Central memory CD4-positive, alpha-beta T cell (primary cell): ENCODE measurements at regions not wholly inside any gene's neighbourhood (a gene's known extent, or its start where the extent isn't known, plus 50 kb on each side); places are given as distances from the start of the nearest gene placed in this dataset.

ENCODE experiments used
- DNase-seq: peaks from one replicate; pipeline ENCODE4 v3.0.0; 2022

DNA sequence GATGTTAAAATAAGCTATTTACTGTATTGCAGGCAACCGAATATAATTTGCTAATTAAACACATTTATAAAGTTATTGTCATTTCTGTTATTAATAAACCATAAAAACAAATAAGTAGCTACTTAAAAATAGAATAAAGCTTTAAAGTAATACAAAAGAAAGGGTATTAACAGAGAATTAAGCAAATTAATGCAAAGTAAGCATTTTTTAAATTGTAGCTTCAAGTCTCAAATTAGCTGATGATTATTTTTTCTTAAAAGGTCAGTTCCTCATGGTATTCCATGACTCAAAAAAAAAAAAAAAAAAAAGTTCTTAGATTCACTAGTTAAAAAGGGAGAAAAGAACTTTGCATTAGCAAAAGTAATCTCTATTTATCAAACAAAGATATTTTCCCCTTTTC, 292.5 kb downstream of the SLITRK1 start:
- DNase-seq = no peak

DNA sequence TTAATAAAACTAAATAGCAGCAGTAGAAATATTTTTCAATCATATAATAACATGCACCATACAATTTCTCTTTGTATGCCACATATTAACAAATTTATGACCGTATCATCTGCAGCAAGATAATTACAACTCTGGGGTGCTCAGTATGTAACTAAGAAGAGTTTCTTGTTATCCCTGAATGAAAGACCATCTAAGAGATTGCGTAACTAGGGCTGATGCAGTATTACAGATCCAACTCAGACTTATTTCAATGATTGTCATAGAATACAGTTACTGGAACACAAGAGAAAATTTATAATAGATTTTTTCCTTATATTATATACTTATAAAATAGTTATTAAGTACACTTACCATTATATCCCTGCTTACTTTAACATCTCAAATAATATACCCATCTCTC, 305.1 kb downstream of the SLITRK1 start:
- DNase-seq = no peak

DNA sequence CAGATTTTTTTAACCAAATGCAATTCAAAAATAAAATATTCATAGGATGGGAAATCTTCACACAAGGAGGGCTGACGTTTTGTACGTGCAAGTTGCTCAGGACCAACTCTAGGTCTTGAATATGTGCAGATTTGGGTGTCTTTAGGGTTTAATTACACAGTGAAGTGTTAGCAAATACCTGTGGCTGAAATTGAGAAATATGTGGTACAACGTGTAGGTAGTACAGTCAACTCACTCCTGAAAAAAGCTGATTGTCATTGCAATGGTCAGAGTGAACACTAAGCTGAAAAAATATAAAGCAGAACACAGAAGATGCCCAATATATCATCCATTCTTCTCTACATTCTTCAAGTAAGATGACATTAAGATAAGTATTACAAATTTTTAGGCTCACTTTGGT, 314.3 kb downstream of the SLITRK1 start:
- DNase-seq = no peak

DNA sequence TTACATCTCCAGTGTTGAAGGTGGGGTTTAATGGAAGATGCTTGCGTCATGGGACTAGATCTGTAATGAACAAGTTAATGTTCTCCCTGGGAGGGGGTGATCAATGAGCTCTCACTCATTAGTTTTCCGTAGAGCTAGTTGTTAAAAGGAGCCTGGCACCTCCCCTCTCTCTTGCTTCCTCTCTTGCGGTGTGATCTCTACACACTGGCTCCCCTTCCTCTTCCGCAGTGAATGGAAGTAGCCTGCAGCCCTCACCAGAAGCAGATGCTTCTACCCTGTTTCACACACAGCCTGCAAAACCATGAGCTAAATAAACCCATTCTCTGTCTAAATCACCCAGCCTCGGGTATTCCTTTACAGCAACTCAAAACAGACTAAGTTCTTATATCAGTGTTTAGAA, 318.8 kb downstream of the SLITRK1 start:
- no peak for DNase-seq

DNA sequence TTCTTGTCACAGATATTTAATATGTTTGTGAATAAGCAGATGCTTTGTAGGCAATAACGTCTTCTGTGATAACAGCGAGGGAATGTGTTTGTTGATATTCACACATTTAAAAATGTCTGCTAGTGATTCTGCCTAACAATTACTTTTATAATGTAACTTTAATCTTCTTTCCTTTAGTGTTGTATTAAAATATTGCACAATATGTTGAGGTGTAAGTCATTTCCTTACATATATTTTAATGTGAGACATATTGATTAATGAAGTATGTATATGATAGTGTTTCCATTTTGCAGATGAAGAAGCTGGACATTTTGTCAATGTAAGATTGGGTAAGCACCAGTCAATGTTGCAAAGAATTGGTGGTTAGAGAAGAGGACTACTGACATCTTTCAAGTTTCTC, 324.4 kb downstream of the SLITRK1 start:
- DNase-seq = no peak

DNA sequence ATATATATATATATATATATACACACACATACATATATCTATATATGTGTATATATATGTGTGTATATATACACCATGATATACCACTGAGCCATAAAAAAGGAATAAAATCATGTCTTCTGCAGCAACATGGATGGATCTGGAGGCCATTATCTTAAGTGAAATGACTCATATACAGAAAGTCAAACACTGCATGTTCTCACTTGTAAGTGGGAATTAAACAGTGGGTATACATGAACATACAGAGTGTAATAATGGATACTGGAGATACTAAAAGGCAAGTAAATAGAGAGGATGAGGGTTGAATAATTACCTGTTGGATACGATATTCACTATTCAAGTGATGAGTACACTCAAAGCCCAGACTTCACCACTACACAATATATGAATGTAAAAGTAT, 332.6 kb downstream of the SLITRK1 start:
- DNase-seq = no peak

DNA sequence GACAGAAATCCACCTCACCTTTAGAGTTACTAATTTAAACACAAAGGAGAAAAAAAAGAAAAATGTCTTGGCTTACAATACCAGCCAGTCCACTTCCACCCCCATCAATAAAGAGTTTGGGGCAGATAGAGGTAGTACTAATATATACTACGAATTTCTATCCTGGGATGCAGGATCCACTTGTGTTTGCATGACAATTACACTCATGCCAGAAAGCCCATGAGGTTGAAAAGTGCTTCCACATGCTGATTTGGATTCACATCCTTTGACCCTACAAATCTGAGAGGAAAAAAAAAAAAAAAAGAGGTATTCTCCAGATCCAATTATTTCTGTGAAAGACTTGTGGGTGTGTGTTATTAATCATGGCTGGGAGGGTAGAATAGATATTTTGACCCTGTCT, 335.2 kb downstream of the SLITRK1 start:
- DNase-seq = no peak

DNA sequence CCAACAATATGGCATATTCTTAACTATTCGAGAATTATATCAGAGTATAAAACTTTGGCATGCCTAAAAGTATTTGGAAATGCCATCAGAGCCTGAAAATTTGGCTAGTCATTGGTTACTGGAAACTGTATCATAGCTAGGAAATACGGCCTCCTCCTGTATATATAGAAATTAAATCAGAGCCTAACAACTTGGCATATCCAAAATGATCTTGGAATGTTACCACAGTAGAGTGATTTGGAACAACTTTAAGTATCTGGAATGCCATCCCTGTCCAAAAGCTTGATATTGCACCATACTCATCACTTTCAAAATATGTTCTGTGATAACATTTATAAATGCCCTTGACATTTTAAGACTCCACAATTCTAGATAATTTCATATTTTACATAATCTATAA, 335.8 kb downstream of the SLITRK1 start:
- DNase-seq = no peak

DNA sequence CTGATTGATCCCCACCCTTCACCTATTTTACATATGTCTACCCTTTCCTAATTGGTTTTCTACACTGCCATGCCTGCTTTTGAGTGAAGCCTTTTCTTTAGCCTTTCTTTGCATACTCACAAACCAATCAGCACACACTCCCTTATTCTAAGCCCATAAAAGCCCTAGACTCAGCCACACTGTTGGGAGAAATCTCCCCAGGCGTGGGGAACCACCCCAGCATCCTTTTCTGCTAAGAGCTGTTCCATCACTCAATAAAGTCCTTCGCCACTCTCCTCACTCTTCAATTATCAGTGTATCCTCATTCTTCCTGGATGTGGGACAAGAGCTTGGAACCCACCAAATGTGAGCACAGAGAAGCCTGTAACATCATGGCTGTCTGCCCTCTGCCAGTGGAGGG, 343.6 kb downstream of the SLITRK1 start:
- DNase-seq = no peak

DNA sequence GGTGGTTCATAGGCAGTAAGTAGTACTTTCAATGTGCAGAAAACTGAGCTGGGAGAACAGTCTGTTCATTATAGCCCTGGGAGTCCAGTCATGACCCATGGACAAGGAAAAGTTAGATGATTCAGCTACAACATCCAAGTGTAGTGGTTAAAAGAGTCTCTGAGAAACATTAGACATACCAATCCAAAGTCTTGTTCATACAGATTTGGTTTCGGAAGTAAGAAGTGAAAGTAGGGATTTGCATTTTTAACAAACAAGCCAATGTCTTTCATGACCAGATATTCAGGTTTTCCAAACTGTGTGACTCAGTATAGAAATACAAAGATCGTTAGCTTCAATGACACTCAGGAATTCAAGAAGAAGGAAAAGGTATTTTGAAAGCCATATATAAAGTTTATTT, 345.3 kb downstream of the SLITRK1 start:
- DNase-seq = no peak

DNA sequence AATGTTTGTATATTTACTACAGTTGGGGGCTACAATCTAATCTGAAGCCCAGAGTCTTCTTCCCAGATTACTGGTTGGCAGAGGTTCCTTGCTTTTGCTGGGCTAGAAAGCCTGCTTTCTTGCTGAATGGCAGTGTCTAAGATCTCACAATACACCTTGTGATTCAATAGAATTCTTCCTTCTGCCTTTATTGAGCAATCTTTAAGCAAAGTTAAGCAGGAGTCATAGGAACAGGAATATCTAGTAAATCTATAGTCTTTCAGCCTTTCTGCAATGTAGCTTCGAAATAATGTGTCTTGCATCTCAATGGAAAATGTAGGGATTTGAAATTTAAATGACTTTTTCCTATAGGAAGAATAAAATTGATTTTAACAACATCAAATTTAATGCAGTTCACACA, 346.1 kb downstream of the SLITRK1 start:
- DNase-seq = no peak

DNA sequence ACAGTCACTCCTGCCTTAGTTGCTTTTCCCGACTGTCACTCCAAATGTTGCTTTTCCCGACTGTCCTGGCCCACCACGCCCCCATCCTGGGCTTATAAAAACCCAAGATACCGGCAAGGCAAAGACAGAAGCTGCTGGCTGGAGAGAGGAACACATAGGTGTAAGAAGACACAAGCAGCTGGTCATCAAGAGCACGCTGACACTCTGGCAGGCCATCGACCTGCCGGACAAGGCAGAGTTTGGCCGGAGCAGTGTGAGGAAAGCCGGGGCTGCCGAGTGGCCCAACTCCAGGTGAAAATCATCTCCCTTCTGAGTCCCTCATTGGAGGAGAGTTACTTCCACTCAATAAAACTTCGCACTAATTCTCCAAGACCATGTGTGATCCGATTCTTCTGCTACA, 349.5 kb downstream of the SLITRK1 start:
- no peak for DNase-seq

DNA sequence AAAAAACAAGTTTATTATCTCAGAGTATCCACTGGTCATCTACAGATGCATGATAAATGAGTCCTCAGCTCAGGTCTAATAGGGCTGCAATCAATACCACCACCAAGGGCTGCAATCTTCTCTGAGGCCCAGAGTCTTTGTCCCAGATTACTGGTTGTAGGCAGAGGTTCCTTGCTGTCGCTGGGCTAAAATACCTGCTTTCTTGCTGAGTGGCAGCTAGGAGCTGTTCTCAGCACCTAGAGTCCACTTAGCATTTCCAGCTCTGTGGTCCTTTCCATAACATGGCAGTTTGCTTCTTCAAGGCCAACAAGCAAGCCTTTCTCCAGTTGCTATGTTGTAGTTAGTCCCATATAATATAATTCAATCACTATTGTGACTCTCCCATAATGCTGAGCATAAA, 351.3 kb downstream of the SLITRK1 start:
- DNase-seq = no peak

DNA sequence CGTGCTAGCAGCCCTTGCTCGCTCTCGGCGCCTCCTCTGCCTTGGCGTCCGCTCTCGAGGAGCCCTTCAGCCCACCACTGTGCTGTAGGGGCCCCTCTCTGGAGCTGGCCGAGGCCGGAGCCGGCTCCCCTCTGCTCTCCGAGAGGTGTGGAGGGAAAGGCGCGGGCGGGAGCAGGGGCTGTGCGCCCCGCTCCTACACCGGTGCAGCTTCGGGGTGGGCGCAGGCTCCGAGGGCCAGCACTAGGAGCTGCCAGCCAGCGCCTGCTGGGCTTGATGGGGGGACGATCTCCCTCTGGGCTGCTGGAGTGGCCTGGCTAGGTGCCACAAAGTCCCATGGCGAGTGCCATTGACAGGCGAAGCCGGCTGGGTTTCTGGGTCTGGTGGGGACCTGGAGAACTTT, 365.5 kb downstream of the SLITRK1 start:
- no peak for DNase-seq

DNA sequence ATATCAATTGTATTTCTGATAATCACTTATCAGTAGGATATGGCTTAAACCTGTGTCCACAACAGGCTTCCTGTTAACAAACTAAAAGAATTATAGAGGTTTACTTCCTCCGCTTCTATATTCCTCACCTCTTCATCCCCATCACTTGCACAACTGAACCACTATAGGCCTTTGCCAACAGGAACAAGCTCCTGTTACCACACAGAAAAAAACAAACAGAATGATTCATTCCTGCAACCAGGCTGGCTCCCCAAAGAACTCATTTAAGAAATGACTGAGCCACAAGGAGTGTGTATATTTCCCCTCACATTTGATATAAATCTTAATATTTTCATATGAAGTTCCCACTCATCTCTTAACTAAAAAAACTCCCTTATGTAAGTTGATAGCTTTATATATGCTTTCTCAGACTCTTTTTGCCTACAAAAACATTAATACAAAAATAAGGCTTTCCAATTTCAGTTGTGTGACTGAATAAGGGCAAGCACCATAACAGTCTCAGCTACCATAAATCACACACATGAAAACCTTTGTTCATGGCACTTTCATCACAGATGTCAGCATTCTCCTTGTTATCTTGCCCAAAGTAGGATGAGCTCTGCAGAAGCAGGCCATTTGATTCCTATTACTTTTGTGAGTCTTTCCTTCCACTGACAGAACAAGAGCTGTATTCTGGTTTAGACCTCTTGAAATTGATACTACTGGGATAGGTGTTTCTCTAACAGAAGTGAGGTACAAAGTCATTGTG, 366.8 kb downstream of the SLITRK1 start:
- no peak for DNase-seq

DNA sequence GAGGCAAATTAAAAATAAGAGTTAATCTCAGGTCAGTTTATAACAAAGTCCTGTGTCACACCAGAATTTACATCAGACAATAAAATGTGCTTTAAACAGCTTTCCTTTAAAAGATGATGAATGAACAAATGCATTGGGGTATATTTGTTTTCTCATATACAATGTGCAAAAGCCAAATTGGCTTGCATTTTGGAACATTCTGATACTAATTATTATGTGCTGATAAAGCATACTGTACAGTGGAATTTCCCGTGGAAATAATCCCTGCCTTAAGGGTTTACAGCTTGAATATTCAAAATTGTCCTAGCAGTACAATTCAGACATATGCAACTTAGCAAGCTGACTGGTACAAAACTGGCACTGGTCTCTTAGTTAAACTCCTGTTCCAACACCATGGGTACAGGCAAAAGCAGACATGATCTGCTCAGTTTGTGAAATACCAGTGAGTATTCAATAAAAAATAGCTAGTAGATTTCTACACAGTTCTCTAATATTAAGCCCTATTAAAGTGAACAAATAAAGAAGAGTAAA, 373.4 kb downstream of the SLITRK1 start:
- no peak for DNase-seq

DNA sequence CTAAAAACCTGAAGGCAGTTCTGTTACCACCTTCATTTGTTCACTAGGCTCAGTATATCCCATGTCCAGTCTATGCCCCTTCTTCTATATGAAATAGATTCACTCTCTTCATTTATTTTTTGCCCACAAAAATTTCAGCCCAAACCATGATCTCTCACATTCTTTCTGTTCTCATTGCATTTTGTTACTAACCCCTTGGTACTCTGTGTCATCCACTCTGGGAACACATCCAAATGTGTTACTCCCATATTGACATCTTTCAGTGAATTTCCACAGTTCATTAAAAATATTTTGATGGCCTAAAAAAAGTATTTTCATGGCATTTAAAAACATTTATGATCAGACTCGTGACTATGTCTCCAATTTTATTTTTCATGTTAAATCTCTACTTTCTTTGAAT, 378.9 kb downstream of the SLITRK1 start:
- DNase-seq = no peak

DNA sequence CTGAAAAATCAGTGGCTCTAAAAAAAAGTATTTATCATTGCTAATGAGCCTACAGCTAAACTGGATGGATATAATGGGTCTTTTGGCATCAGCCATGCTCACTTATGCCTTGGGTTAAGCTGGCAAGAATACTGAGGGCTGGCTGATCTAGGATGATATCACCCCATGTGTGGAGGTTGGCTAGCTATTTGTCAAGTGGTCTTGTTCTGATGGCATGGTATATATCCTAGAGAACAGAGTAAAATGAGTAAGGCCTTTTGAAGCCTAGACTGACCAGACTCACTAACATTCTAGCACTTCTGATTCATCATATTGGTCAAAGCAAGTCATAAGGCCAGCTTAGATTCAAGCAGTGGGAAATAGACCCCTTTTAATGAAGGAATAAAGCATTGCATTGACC, 383.0 kb downstream of the SLITRK1 start:
- no peak for DNase-seq

DNA sequence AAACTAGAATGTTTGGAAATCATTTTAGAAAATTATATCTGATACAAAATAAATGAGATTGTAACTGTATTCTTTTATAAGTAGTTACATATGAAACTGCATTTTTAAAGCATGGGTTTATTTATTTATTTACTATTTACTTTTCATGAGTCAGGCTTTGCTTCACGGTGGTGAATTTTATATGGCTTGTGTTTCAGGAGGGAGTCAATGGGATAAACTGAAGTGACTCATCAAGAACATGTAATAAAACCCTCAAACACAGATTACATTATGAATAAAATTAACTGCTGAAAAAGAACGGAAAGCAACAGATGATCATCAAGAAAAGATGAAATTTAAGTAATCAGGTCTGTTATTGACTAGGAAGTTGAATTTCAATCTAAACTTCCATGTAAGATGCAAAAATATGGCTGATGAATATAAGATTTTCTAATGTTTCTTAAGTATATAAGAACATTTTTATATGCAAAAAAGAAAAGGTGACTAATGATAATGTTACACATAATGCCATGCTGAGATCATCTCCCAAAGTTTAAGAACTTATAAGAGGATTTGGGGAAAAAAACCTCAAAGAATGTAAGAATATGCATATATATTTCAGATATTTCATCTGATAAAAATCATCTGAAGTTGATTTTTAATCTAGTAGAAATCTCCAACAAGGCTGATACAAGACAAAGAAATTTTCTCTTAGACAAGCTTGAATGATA, 383.6 kb downstream of the SLITRK1 start:
- DNase-seq = no peak

DNA sequence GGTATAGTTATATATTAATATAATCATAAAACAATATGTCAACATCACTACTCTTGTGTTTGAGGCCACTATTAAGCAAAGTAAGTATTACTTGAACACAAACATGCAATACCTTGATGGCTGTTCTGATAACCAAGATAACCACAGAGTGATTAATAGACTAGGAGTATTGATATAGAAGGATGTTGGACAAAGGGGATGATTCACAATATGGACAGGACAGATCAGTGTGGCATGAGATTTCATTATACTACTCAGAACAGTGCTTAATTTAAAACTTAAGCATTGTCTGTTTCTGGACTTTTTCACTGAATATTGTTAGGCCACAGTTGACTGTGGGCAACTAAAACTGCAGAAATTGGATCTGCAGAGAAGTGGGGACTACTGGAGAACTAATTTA, 384.2 kb downstream of the SLITRK1 start:
- no peak for DNase-seq

DNA sequence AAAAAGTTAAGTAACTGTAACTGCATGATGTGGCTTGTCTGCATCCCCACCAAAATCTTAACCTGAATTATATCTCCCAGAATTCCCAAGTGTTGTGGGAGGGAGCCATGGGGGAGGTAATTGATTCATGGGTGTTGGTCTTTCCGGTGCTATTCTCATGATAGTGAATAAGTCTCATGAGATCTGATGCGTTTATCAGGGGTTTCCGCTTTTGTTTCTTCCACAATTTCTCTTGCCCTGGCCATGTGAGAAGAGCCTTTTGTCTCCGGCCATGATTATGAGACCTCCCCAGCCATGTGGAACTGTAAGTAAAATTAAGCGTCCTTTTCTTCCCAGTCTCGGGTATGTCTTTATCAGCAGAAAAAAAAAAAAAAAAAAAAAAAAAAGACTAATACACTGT, 385.8 kb downstream of the SLITRK1 start:
- no peak for DNase-seq

DNA sequence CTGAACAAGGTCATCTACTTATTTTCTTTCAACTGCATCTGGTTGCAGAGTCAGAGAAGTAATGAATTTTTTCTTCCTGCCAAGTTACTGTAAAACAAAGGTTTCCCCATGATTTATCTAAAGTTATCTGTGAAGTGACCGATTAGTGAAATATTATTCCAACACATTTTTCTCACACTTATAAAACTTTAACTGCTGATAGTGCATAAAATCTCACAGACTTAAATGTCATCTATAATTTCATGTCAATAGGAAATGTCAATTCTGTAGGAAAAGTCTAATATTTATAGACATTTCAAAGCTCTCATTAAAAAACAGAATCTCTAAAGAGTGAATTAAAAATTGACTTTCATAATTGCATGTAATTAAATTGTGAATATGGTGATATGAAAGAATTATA, 397.2 kb downstream of the SLITRK1 start:
- no peak for DNase-seq

DNA sequence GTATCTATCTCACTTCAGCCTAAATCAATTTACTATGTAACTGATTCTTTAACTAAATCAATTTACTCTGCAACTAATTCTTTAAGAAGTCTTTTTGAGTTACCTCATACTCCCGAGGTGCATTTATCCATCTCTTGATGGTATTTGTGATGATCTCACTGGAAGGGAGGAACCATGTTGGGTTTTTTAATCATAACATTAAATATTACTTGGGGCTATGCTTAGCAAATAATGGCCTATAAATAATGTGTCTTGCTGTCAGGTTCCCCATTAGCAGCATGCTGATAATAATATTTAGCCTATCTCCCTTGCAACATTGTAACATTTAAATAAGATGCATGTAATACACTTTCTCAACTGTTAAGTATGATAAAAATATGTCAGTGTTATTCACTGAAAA, 411.3 kb downstream of the SLITRK1 start:
- DNase-seq = no peak

DNA sequence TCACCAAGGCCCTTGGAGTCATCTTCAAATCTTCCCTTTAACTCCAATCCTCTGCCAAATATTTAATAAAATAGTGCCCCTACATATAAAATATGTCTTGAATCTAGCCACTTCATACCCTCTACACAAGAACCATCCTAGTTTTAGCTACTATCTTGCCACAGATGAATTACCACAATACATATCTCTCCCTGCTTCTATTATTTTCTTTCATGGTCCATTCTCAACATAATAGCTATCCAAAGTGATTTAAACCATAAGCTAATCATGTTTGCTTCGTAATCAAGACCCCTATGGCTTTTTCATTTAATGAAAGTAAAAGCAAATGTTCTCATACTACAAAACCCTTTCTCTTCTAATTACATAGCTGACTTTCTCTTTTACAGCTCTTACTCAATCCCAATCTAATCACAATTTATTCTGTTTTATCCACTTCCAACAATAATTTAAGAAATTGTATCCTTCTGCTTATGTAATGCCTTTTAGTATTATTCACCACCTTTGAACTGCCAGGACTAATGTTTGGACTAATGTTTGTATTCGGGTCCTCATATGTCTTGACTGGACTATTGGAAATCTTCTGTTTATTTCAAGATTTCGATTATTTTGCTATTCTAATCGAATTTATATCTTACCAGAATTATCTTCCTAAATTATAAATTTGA, 412.0 kb downstream of the SLITRK1 start:
- DNase-seq = no peak
